ENCODE measurements at regions not wholly inside any gene's neighbourhood (a gene's known extent, or its start where the extent isn't known, plus 50 kb on each side); places are given as distances from the start of the nearest gene placed in this dataset.
A peak's percentile ranks its signal among the peaks of the same experiment; 100 is the strongest.

DNA sequence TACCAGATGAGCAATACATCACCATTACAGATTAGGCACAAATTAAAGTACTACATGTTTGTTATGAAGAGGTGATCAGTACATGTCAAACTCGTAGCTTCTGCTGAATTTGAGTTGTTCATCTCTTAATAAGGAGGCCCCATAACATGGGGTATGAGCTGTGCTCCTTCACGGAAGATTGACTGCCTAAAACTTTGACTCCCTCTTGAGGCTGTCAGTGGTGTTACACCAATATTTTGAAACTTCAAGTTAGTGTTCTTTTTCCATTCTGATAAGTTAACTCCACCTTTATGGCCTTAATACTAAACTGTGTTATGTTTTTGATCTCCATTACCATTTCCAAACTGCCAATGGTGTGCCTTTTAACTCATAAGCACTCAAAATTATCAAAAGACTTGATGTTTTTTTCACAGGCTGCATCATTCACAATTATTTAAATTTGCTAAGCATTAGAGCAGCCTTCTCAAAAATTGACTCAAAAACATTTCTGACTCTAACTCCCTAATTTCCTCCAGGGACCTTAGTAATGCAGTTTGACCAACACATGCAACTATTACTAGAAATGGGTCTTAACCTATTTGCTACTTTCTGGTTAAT lies 1591.5 kb downstream of the PCDH9 start:
- TF ChIP-seq, protein P1, sequence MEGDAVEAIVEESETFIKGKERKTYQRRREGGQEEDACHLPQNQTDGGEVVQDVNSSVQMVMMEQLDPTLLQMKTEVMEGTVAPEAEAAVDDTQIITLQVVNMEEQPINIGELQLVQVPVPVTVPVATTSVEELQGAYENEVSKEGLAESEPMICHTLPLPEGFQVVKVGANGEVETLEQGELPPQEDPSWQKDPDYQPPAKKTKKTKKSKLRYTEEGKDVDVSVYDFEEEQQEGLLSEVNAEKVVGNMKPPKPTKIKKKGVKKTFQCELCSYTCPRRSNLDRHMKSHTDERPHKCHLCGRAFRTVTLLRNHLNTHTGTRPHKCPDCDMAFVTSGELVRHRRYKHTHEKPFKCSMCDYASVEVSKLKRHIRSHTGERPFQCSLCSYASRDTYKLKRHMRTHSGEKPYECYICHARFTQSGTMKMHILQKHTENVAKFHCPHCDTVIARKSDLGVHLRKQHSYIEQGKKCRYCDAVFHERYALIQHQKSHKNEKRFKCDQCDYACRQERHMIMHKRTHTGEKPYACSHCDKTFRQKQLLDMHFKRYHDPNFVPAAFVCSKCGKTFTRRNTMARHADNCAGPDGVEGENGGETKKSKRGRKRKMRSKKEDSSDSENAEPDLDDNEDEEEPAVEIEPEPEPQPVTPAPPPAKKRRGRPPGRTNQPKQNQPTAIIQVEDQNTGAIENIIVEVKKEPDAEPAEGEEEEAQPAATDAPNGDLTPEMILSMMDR (IDR thresholded peaks at IDR 0.05) = no peak
- H3K4me3 ChIP-seq = no peak overlapping the region
- DNase-seq (peak in 1 of 3 donors; percentile 2), ATAC-seq (no peak)
- no peaks in the 10 kb centered on the region for H3K36me3 ChIP-seq (ENCODE audit: low read depth)
- H3K9me3 ChIP-seq = no peaks in the 10 kb centered on the region
- intact Hi-C loops (cut with DNase I, micrococcal nuclease) = no loop called here
- no peaks in the 10 kb centered on the region for H3K4me1 ChIP-seq (ENCODE audit: low read depth)

- TF ChIP-seq, protein P1 (IDR thresholded peaks at IDR 0.05) = no peak
Observed at GRCh38 chr13:65633806-65634205, 1596.3 kb downstream of the PCDH9 start.

GRCh38 chr13:65631078-65631477 lies 1599.1 kb downstream of the PCDH9 start:
- no peak for DNase-seq
- ATAC-seq = no peak
- intact Hi-C loops (cut with DNase I, micrococcal nuclease) = no loop called here

More at GRCh38 chr13:65633806-65634205, 1596.3 kb downstream of the PCDH9 start:
- ATAC-seq (no peak), DNase-seq (no peak)
- H3K4me3 ChIP-seq = no peak overlapping the region
- no peaks in the 10 kb centered on the region for H3K4me1 ChIP-seq (ENCODE audit: low read depth)
- no peaks in the 10 kb centered on the region for H3K9me3 ChIP-seq
- intact Hi-C loops (cut with DNase I, micrococcal nuclease) = no loop called here
- no peaks in the 10 kb centered on the region for H3K36me3 ChIP-seq (ENCODE audit: low read depth)

DNA sequence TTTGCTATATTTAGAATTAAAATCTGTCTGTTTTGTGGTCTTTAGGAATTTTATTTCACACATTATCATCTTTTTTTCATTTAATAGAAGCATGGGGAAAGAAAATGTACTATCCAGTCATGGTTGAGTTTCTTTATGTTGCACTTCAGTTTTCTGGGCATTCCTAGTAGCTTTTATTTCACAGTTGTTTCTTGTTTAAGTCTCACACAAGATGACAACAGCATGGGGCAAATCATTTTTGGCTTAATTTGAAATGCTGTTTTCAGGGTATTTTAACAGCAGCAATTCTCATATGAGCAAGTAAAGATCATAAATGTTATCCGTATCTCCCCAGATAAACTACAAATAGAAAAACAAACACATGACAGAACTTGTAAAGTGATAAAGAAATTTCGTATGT lies 1600.2 kb downstream of the PCDH9 start:
- intact Hi-C loops (cut with DNase I, micrococcal nuclease) = no loop called here
- ATAC-seq = no peak

More at GRCh38 chr13:65631078-65631477, 1599.1 kb downstream of the PCDH9 start:
- TF ChIP-seq, protein P1 (IDR thresholded peaks at IDR 0.05) = no peak
- no peak overlapping the region for H3K4me3 ChIP-seq
- no peaks in the 10 kb centered on the region for H3K9me3 ChIP-seq
- H3K36me3 ChIP-seq (ENCODE audit: low read depth) = no peaks in the 10 kb centered on the region
- no peaks in the 10 kb centered on the region for H3K4me1 ChIP-seq (ENCODE audit: low read depth)

GRCh38 chr13:65623148-65623547 lies 1607.0 kb downstream of the PCDH9 start:
- intact Hi-C loops (cut with DNase I, micrococcal nuclease) = no loop called here
- DNase-seq (no peak), ATAC-seq (no peak)
- Histone ChIP-seq H3K36me3 (ENCODE audit: low read depth) (no peaks in the 10 kb centered on the region), H3K9me3 (peaks cover 5% of the 10 kb centered on the region), H3K4me1 (ENCODE audit: low read depth) (no peaks in the 10 kb centered on the region), H3K4me3 (no peak overlapping the region)
- TF ChIP-seq, protein P1 (IDR thresholded peaks at IDR 0.05) = no peak

More for the DNA sequence above, 1600.2 kb downstream of the PCDH9 start:
- H3K4me1 ChIP-seq (ENCODE audit: low read depth) = no peaks in the 10 kb centered on the region
- no peak overlapping the region for H3K4me3 ChIP-seq
- no peaks in the 10 kb centered on the region for H3K9me3 ChIP-seq
- H3K36me3 ChIP-seq (ENCODE audit: low read depth) = no peaks in the 10 kb centered on the region
- TF ChIP-seq, protein P1 (IDR thresholded peaks at IDR 0.05) = no peak
- DNase-seq = no peak

- no peak for ATAC-seq
- Histone ChIP-seq H3K36me3 (ENCODE audit: low read depth) (no peaks in the 10 kb centered on the region), H3K9me3 (peaks cover 10% of the 10 kb centered on the region), H3K4me3 (no peak overlapping the region), H3K4me1 (ENCODE audit: low read depth) (no peaks in the 10 kb centered on the region)
- DNase-seq = no peak
- intact Hi-C loops (cut with DNase I, micrococcal nuclease) = no loop called here
- TF ChIP-seq, protein P1 (IDR thresholded peaks at IDR 0.05) = no peak
Observed at GRCh38 chr13:65615506-65615905, 1614.6 kb downstream of the PCDH9 start.

All from mucosa of descending colon (tissue), 3 donors.